ENCODE measurements at regions not wholly inside any gene's neighbourhood (a gene's known extent, or its start where the extent isn't known, plus 50 kb on each side); places are given as distances from the start of the nearest gene placed in this dataset.

GRCh38 chr4:129822701-129823100 is 726.7 kb downstream of the C4orf33 start:
- no peak for TF ChIP-seq CTCF (IDR thresholded peaks at IDR 0.05; ENCODE audit: poor library complexity)
- TF ChIP-seq EZH2phosphoT487 (IDR thresholded peaks at IDR 0.05; ENCODE audit: low read depth, severe bottlenecking, unreplicated experiment): no peak
- no peak for TF ChIP-seq EZH2 (IDR thresholded peaks at IDR 0.05; ENCODE audit: borderline replicate concordance)

All from hepatocyte (in vitro differentiated cells).